PC-3 (cell line): ENCODE measurements at regions not wholly inside any gene's neighbourhood (a gene's known extent, or its start where the extent isn't known, plus 50 kb on each side); places are given as distances from the start of the nearest gene placed in this dataset.

Source experiments
- ATAC-seq: fragments of 200-7000 bp; cut with Tn5 transposase; 2 replicates; pipeline ENCODE4 v1.9.1; 2020; ENCODE audit warnings: mild to moderate bottlenecking, moderate library complexity
- BruUV-seq: library from RNA; stranded (reverse); fragments of 400-500 nt; replicated peaks from 2 replicates; lab custom pipeline; 2021; lab: Mats Ljungman, UMichigan
- CTCF ChIA-PET: fragments of 300-600 bp; sonication (Branson Sonifier 250); formaldehyde crosslinking; loops from one replicate; lab custom pipeline; 2022; ENCODE audit warnings: antibody characterized with exemption; lab: Charles Lee
- POLR2A ChIA-PET: fragments of 300-600 bp; sonication (Branson Sonifier 250); formaldehyde crosslinking; loops from one replicate; lab custom pipeline; 2022; ENCODE audit warnings: antibody characterized with exemption; ENCODE audit not compliant: unreplicated experiment; lab: Charles Lee
- DNase-seq: peaks from one replicate; pipeline ENCODE4 v3.0.0-alpha.2; 2015
- H2AFZ ChIP-seq: fragments of 300-600 bp; sonication (generic); 2 replicates; pipeline ENCODE4 v1.6.0; 2016; ENCODE audit warnings: antibody characterized with exemption, low read length
- H3F3A ChIP-seq: fragments of 300-600 bp; sonication (generic); one replicate; pipeline ENCODE4 v1.6.0; 2017; ENCODE audit warnings: antibody characterized with exemption, low read length, control low read depth, mild to moderate bottlenecking; ENCODE audit not compliant: unreplicated experiment
- H3K27ac ChIP-seq: fragments of 300-600 bp; sonication (generic); 2 replicates; pipeline ENCODE4 v1.5.1; 2016; ENCODE audit warnings: mild to moderate bottlenecking, low read length
- H3K27me3 ChIP-seq: fragments of 300-600 bp; sonication (generic); 2 replicates; pipeline ENCODE4 v1.6.1; 2016; ENCODE audit warnings: low read length, mixed read lengths
- H3K36me3 ChIP-seq: fragments of 300-600 bp; sonication (generic); 2 replicates; pipeline ENCODE4 v1.6.1; 2016; ENCODE audit warnings: low read depth, mixed run types, low read length, mixed read lengths
- H3K4me1 ChIP-seq: fragments of 300-600 bp; sonication (generic); 2 replicates; pipeline ENCODE4 v1.5.1; 2016; ENCODE audit warnings: low read length; ENCODE audit not compliant: insufficient read depth
- H3K4me2 ChIP-seq: fragments of 300-600 bp; sonication (generic); 2 replicates; pipeline ENCODE4 v1.6.0; 2016; ENCODE audit warnings: low read length
- H3K4me3 ChIP-seq: fragments of 300-600 bp; sonication (generic); 2 replicates; pipeline ENCODE4 v1.5.1; 2016; ENCODE audit warnings: mild to moderate bottlenecking, low read length, mixed read lengths
- H3K79me2 ChIP-seq: fragments of 300-600 bp; sonication (generic); 2 replicates; pipeline ENCODE4 v1.6.1; 2017; ENCODE audit warnings: low read length, mixed read lengths
- H3K9ac ChIP-seq: fragments of 300-600 bp; sonication (generic); 2 replicates; pipeline ENCODE4 v1.6.0; 2016; ENCODE audit warnings: mild to moderate bottlenecking, low read length
- H3K9me2 ChIP-seq: fragments of 300-600 bp; sonication (generic); replicated peaks from 2 replicates; pipeline ENCODE4 v1.6.1; 2016; ENCODE audit warnings: mixed run types, low read length, mixed read lengths
- H3K9me3 ChIP-seq: fragments of 300-600 bp; sonication (generic); 2 replicates; pipeline ENCODE4 v1.6.1; 2016; ENCODE audit warnings: low read length, mixed read lengths
- H4K20me1 ChIP-seq: fragments of 300-600 bp; sonication (generic); 2 replicates; pipeline ENCODE4 v1.6.1; 2016; ENCODE audit warnings: low read length, mixed read lengths
- CTCF ChIP-seq: fragments of 300-600 bp; sonication (generic); conservative IDR thresholded peaks from 2 replicates; pipeline ENCODE4 v1.5.1; 2017; ENCODE audit warnings: antibody characterized with exemption, low read depth, mild to moderate bottlenecking, low read length
- EZH2 ChIP-seq: fragments of 300-600 bp; sonication (generic); IDR thresholded peaks from one replicate; pipeline ENCODE4 v1.6.1; 2017; ENCODE audit warnings: antibody characterized with exemption, mild to moderate bottlenecking, low read length; ENCODE audit not compliant: unreplicated experiment
- EZH2phosphoT487 ChIP-seq: fragments of 300-600 bp; sonication (generic); IDR thresholded peaks from 2 replicates; pipeline ENCODE4 v1.6.1; 2018; ENCODE audit warnings: mild to moderate bottlenecking, antibody characterized with exemption, low read length, borderline replicate concordance
- intact Hi-C: fragments of 100-400 bp; cut with micrococcal nuclease; formaldehyde crosslinking; loops from 2 replicates; pipeline ENCODE4 v1.9.0; 2023

- CTCF ChIA-PET, result no interaction called here
- Histone ChIP-seq H3K27me3 (no peaks in the 10 kb centered on the region), H3K79me2 (no peaks in the 10 kb centered on the region), H2AFZ (no peak overlapping the region), H3K27ac (no peak overlapping the region), H3K36me3 (no peaks in the 10 kb centered on the region), H3K9me2 (no peaks in the 10 kb centered on the region), H3K4me1 (no peaks in the 10 kb centered on the region), H3F3A (no peaks in the 10 kb centered on the region), H4K20me1 (no peaks in the 10 kb centered on the region), H3K4me3 (no peak overlapping the region), H3K9me3 (no peaks in the 10 kb centered on the region), H3K9ac (no peak overlapping the region), H3K4me2 (no peak overlapping the region)
- BruUV-seq, result no TSS peak
- no peak for DNase-seq
- intact Hi-C loops, result no loop called here
- TF ChIP-seq EZH2 (no peak), CTCF (no peak), EZH2phosphoT487 (no peak)
- POLR2A ChIA-PET, result no interaction called here
- ATAC-seq, result no peak
These were observed 231.0 kb upstream of the GYPA start for GRCh38 chr4:144371485-144371884.

GRCh38 chr4:144374065-144374464, 233.5 kb upstream of the GYPA start:
- Histone ChIP-seq H3K36me3 (no peaks in the 10 kb centered on the region), H3K4me3 (no peak overlapping the region), H3K9me2 (no peaks in the 10 kb centered on the region), H3K4me2 (no peak overlapping the region), H3K9me3 (no peaks in the 10 kb centered on the region), H3F3A (no peaks in the 10 kb centered on the region), H3K27ac (no peak overlapping the region), H2AFZ (no peak overlapping the region), H3K27me3 (0 out of 2 replicates have a peak, but pooled peaks cover 8% of the 10 kb centered on the region), H3K79me2 (no peaks in the 10 kb centered on the region), H3K4me1 (no peaks in the 10 kb centered on the region), H3K9ac (no peak overlapping the region), H4K20me1 (no peaks in the 10 kb centered on the region)
- no peak for TF ChIP-seq CTCF
- TF ChIP-seq EZH2, result no peak
- TF ChIP-seq EZH2phosphoT487, result no peak
- ChIA-PET POLR2A (no interaction called here), CTCF (no interaction called here)
- intact Hi-C loops, result no loop called here
- DNase-seq (no peak), ATAC-seq (no peak)
- BruUV-seq, result no TSS peak

- Histone ChIP-seq H4K20me1 (no peaks in the 10 kb centered on the region), H3K4me3 (no peak overlapping the region), H3F3A (no peaks in the 10 kb centered on the region), H3K36me3 (no peaks in the 10 kb centered on the region), H3K27ac (no peak overlapping the region), H3K9ac (no peak overlapping the region), H2AFZ (no peak overlapping the region), H3K4me1 (no peaks in the 10 kb centered on the region), H3K4me2 (no peak overlapping the region), H3K27me3 (0 out of 2 replicates have a peak, but pooled peaks cover 8% of the 10 kb centered on the region), H3K9me2 (no peaks in the 10 kb centered on the region), H3K79me2 (no peaks in the 10 kb centered on the region), H3K9me3 (no peaks in the 10 kb centered on the region)
- CTCF ChIA-PET, result no interaction called here
- no TSS peak for BruUV-seq
- DNase-seq (no peak), ATAC-seq (no peak)
- POLR2A ChIA-PET, result interaction anchor here (0.7 kb wide), 1 partner anchor 105 kb away, joined by 5 read pairs; no protein-coding TSS in a partner anchor
- TF ChIP-seq EZH2 (no peak), CTCF (no peak), EZH2phosphoT487 (no peak)
- intact Hi-C loops, result no loop called here
These were observed 236.3 kb upstream of the GYPA start for GRCh38 chr4:144376866-144377265.
